ENCODE measurements at regions not wholly inside any gene's neighbourhood (a gene's known extent, or its start where the extent isn't known, plus 50 kb on each side); places are given as distances from the start of the nearest gene placed in this dataset.

GRCh38 chr14:32254952-32255679 is 52.0 kb upstream of the RNU6-8 start:
- DNase-seq = peak; percentile 42 to 50

DNA sequence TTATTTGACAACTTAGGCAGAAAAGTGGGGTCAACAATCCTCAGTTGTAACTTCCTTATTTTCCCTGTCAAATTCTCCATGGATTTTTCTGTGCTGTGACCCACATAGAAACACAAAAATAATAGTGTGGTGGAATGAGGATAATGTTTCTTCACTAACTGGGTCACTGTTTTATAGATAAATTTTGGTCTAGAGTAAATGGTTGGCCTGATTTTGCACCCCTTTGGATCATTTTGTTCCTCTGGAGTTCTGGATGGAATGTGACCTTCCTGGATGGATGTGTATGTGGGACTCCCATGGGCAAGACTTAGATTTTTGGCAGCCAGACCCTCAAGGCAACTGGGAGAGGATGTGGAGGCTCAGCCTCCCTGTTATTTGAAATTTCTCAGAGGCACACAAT is 52.7 kb upstream of the RNU6-8 start:
- DNase-seq = no peak

GRCh38 chr14:32256576-32256975 is 53.5 kb upstream of the RNU6-8 start:
- no peak for DNase-seq

DNA sequence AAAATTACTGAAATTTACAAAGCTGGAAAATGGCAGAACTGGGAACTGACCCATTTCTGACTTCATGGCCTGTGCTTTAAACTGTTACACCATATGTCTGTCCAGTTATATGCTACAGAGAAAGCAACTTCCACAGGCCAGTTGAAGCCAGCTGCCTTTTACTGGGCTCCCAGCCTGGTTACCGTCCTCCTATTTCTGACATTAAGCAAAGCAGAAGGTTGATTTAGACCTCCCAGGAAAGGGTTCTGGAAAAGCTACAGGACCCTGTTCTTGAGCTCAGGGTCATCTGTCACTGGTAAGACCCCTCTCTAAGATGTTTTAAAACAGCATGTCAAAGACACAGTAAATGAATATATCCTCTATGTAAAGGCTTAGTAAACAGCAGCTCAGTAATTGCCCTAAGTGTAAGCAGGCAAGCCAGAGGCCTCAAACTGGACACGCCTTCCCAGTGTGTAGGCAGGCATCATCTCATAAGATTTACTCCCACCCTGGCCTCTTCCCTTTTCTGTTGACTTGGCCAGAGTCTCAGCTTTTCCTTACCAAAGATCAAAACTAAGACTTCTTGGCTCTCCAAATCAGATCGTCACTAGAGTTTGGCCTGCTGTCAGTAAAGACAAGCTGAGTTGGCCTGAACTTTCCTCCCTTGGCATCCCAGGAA is 55.4 kb upstream of the RNU6-8 start:
- no peak for DNase-seq

GRCh38 chr14:32259368-32260013 is 56.4 kb upstream of the RNU6-8 start:
- no peak for DNase-seq

- no peak for DNase-seq
Measured at GRCh38 chr14:32263939-32264567, 61.0 kb upstream of the RNU6-8 start.

DNA sequence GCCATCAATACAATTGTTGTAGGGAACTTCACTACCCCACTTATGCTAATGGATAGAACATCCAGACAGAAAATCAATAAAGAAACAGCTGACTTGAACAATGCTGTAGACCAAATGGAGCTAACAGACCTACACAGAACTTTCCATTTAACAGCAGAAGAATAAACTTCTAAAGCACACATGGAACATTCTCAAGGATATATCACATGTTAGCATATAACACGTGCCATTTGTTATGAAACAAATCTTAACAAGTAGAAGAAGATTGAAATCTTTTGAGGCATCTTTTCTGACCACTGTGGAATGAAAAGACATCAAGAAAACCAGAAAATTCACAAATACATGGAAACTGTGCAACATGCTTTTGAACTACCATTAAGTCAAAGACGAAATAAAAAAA is 62.5 kb upstream of the RNU6-8 start:
- no peak for DNase-seq

- DNase-seq = no peak
Measured at GRCh38 chr14:32277998-32278397, 51.1 kb upstream of the AKAP6 start.

All from activated CD4-positive, alpha-beta T cell treated with anti-CD3 and anti-CD28 coated beads for 4 hours (primary cell).